Liver (tissue), 8 donors: ENCODE measurements at regions not wholly inside any gene's neighbourhood (a gene's known extent, or its start where the extent isn't known, plus 50 kb on each side); places are given as distances from the start of the nearest gene placed in this dataset.

Experiments
- DNase-seq: peaks from one replicate; pipeline ENCODE4 v3.0.0-alpha.2; 2017; ENCODE audit warnings: low spot score
- H3K27ac ChIP-seq, 2 donors: one replicate each; pipeline ENCODE4 v1.7.0; 2013; ENCODE audit warnings: inconsistent platforms in 2 of 2, low read length in 2 of 2, control low read depth in 1 of 2, low read depth in 1 of 2, mild to moderate bottlenecking in 1 of 2
- H3K27me3 ChIP-seq, 4 donors: one replicate each; pipeline versions ENCODE4 v1.6.1 to v1.7.0; 2013; ENCODE audit warnings: low read length in 3 of 4, inconsistent platforms in 1 of 4, mild to moderate bottlenecking in 1 of 4, moderate library complexity in 1 of 4; ENCODE audit not compliant: control insufficient read depth in 4 of 4, insufficient read depth in 4 of 4
- H3K36me3 ChIP-seq, 4 donors: one replicate each; pipeline versions ENCODE4 v1.6.1 to v1.7.0; 2013; ENCODE audit warnings: low read length in 3 of 4, mild to moderate bottlenecking in 3 of 4, low read depth in 1 of 4, moderate library complexity in 1 of 4; ENCODE audit not compliant: control insufficient read depth in 4 of 4, insufficient read depth in 3 of 4
- H3K4me1 ChIP-seq, 4 donors: one replicate each; pipeline versions ENCODE4 v1.6.1 to v1.7.0; 2013; ENCODE audit warnings: low read length in 3 of 4, mild to moderate bottlenecking in 3 of 4, moderate library complexity in 1 of 4; ENCODE audit not compliant: control insufficient read depth in 4 of 4, insufficient read depth in 4 of 4
- H3K4me3 ChIP-seq, 3 donors: one replicate each; pipeline versions ENCODE4 v1.6.1 to v1.7.0; 2013; ENCODE audit warnings: low read length in 3 of 3, control low read depth in 1 of 3, low read depth in 1 of 3, mild to moderate bottlenecking in 1 of 3
- H3K9ac ChIP-seq, 2 donors: one replicate each; pipeline ENCODE4 v1.7.0; 2013; ENCODE audit warnings: low read length in 2 of 2, mild to moderate bottlenecking in 2 of 2, moderate library complexity in 2 of 2, control low read depth in 1 of 2, low read depth in 1 of 2
- H3K9me3 ChIP-seq, 4 donors: one replicate each; pipeline versions ENCODE4 v1.6.1 to v1.7.0; 2013; ENCODE audit warnings: low read length in 3 of 4; ENCODE audit not compliant: control insufficient read depth in 4 of 4
- ATF3 ChIP-seq: IDR thresholded peaks from 2 replicates; pipeline ENCODE4 v1.6.1; 2016; ENCODE audit warnings: antibody characterized with exemption
- CTCF ChIP-seq: fragments of 150-350 bp; IDR thresholded peaks from 2 replicates; pipeline ENCODE4 v1.5.1; 2017; ENCODE audit warnings: improper control_type of control experiment, low read depth, low read length; ENCODE audit not compliant: missing input control
- FOXA1 ChIP-seq: IDR thresholded peaks from 2 replicates; pipeline ENCODE4 v1.6.1; 2016; ENCODE audit warnings: antibody characterized with exemption
- FOXA2 ChIP-seq: IDR thresholded peaks from 2 replicates; pipeline ENCODE4 v1.6.1; 2016; ENCODE audit warnings: antibody characterized with exemption
- GABPA ChIP-seq, 2 donors: IDR thresholded peaks in 1 of 2; conservative IDR thresholded peaks in 1 of 2; 2 replicates each; pipeline ENCODE4 v1.6.1; 2016; ENCODE audit warnings: antibody characterized with exemption in 2 of 2, mild to moderate bottlenecking in 1 of 2, moderate library complexity in 1 of 2
- HNF4A ChIP-seq, 2 donors: conservative IDR thresholded peaks; 2 replicates each; pipeline ENCODE4 v1.6.1; 2016; ENCODE audit warnings: antibody characterized with exemption in 2 of 2, mild to moderate bottlenecking in 2 of 2
- HNF4G ChIP-seq: IDR thresholded peaks from 2 replicates; pipeline ENCODE4 v1.6.1; 2016; ENCODE audit warnings: antibody characterized with exemption
- MAX ChIP-seq: IDR thresholded peaks from 2 replicates; pipeline ENCODE4 v1.6.1; 2016; ENCODE audit warnings: antibody characterized with exemption
- NR2F2 ChIP-seq: IDR thresholded peaks from 2 replicates; pipeline ENCODE4 v1.6.1; 2016; ENCODE audit warnings: antibody characterized with exemption
- RXRA ChIP-seq, 2 donors: IDR thresholded peaks; 2 replicates each; pipeline ENCODE4 v1.6.1; 2017 to 2018; ENCODE audit warnings: antibody characterized with exemption in 2 of 2, mild to moderate bottlenecking in 1 of 2
- SP1 ChIP-seq: IDR thresholded peaks from 2 replicates; pipeline ENCODE4 v1.6.1; 2018; ENCODE audit warnings: antibody characterized with exemption, mild to moderate bottlenecking
- YY1 ChIP-seq: IDR thresholded peaks from 2 replicates; pipeline ENCODE4 v1.6.1; 2016; ENCODE audit warnings: antibody characterized with exemption, mild to moderate bottlenecking
- WGBS: extraction: QIAGEN DNeasy Blood & Tissue Kit; methylation state at CpG from one replicate; pipeline ENCODE4 v1.1.7; 2013; 5-methylcytosine and 5-hydroxymethylcytosine counted together
- TF ChIP-seq, protein P1 (sequence below): IDR thresholded peaks from 2 replicates; pipeline ENCODE4 v1.6.1; 2016; ENCODE audit warnings: antibody characterized with exemption, mild to moderate bottlenecking
- donor health status: healthy.
- donor health status: healthy.
- donor health status: healthy.
- donor health status: healthy.
- donor health status: healthy.

DNA sequence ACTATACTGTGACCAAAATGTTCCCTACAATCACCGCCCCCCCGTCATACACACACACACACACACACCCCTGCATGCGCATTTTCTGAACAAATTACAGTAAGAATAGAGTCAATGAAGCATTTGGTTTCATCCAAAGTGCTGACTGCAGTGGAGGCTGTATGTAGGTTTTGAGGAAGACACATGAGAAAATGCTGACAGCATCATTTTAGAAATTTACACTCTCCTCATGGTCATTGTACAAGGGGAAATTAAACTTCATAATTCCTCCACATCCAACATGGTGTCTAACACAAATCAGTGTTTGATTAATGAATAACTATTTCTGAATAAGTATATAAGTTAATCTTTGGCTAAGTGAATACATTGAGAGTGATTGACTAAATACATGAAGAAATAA is 1126.8 kb upstream of the PHF14 start (continued):
- TF ChIP-seq, protein P1, sequence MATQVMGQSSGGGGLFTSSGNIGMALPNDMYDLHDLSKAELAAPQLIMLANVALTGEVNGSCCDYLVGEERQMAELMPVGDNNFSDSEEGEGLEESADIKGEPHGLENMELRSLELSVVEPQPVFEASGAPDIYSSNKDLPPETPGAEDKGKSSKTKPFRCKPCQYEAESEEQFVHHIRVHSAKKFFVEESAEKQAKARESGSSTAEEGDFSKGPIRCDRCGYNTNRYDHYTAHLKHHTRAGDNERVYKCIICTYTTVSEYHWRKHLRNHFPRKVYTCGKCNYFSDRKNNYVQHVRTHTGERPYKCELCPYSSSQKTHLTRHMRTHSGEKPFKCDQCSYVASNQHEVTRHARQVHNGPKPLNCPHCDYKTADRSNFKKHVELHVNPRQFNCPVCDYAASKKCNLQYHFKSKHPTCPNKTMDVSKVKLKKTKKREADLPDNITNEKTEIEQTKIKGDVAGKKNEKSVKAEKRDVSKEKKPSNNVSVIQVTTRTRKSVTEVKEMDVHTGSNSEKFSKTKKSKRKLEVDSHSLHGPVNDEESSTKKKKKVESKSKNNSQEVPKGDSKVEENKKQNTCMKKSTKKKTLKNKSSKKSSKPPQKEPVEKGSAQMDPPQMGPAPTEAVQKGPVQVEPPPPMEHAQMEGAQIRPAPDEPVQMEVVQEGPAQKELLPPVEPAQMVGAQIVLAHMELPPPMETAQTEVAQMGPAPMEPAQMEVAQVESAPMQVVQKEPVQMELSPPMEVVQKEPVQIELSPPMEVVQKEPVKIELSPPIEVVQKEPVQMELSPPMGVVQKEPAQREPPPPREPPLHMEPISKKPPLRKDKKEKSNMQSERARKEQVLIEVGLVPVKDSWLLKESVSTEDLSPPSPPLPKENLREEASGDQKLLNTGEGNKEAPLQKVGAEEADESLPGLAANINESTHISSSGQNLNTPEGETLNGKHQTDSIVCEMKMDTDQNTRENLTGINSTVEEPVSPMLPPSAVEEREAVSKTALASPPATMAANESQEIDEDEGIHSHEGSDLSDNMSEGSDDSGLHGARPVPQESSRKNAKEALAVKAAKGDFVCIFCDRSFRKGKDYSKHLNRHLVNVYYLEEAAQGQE, result no peak
- no peak for TF ChIP-seq ATF3
- no peak for TF ChIP-seq RXRA (IDR thresholded peaks at IDR 0.05)
- no peak for TF ChIP-seq YY1
- TF ChIP-seq FOXA1, result no peak

DNA sequence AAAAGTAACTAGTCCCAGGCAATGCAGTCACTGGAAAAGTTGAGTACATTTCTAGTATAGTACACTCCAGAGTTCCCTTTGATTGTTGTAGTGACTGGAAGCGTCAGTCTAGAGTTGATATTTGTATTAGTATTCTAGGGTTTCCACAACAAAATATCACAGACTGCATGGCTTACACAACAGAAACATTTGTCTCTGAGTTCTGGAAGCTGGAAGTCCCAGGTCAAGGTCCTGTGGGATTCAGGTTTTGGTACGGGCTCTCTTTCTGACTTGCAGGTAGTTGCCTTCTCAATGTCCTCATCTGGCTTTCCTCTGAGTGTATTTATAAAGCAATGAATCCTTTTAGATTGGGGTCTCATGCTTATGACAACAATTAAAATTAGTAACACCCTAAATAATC is 1119.1 kb upstream of the PHF14 start:
- Histone ChIP-seq H3K36me3 (no peaks in the 10 kb centered on the region), H3K4me3 (no peak overlapping the region), H3K9ac (no peak overlapping the region), H3K27me3 (no peaks in the 10 kb centered on the region), H3K9me3 (no peaks in the 10 kb centered on the region), H3K4me1 (no peaks in the 10 kb centered on the region), H3K27ac (no peak overlapping the region)
- TF ChIP-seq GABPA (IDR thresholded peaks at IDR 0.05 in 1 of 2, conservative IDR thresholded peaks at IDR 0.05 in 1 of 2) (no peak), MAX (no peak), CTCF (no peak), SP1 (peak; percentile 11), HNF4A (conservative IDR thresholded peaks at IDR 0.05) (peak; percentile 37 to 76), HNF4G (peak; percentile 31)
- 59% methylated on average over 2 of the region's 2 CpGs for WGBS
- no peak for DNase-seq

- Histone ChIP-seq H3K27me3 (no peaks in the 10 kb centered on the region), H3K4me3 (no peak overlapping the region), H3K9ac (no peak overlapping the region), H3K9me3 (no peaks in the 10 kb centered on the region), H3K36me3 (no peaks in the 10 kb centered on the region), H3K4me1 (no peaks in the 10 kb centered on the region), H3K27ac (no peak overlapping the region)
- TF ChIP-seq NR2F2 (no peak), FOXA2 (no peak)
- 94% methylated on average over 1 of the region's 1 CpG for WGBS
- DNase-seq, result no peak
These were observed 1117.0 kb upstream of the PHF14 start for GRCh38 chr7:9856668-9857067.
